HG03108 (cell line): ENCODE measurements at regions not wholly inside any gene's neighbourhood (a gene's known extent, or its start where the extent isn't known, plus 50 kb on each side); places are given as distances from the start of the nearest gene placed in this dataset.

Experiments used
- ATAC-seq: cut with Tn5 transposase; IDR thresholded peaks from one replicate; pipeline ENCODE4 v1.9.1; 2021; ENCODE audit warnings: moderate library complexity; ENCODE audit not compliant: unreplicated experiment

DNA sequence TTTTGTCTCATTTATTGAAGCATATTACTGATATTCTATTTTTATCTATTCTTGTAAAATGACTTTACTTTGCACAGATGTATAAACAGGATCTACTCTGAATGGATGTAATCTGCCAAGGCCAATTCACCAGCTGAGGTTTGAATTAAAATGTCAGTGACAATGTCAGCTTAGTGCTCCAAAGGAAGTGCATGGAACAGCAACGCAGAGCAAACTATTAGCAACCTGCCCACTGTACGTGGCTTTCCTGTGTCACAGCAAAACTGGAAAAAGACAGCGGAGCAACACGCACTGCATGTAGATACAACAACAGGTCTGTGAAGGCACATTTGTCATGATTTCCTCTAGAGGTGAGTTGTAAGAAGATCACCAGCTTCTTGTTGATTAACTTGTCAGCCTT, 409.4 kb downstream of the MED10 start:
- no peak for ATAC-seq

DNA sequence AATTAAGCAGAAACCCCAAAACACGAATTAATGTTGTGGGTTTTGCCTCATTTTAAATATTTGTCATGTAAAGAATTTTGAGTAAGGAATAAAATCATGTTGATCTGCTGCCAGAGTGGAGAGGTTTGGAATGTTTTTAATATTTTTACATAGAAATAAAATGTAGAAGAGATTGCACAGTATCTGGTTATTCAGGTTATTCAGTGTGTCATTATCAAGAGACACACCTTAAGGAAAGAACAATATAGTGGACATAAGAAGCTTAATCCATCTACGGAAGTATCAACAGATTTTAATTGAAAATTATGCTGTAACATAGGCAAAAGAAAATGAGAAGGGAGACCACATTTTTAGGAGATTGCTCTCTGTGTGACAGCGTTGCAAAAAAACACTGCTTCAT, 410.4 kb downstream of the MED10 start:
- no peak for ATAC-seq

DNA sequence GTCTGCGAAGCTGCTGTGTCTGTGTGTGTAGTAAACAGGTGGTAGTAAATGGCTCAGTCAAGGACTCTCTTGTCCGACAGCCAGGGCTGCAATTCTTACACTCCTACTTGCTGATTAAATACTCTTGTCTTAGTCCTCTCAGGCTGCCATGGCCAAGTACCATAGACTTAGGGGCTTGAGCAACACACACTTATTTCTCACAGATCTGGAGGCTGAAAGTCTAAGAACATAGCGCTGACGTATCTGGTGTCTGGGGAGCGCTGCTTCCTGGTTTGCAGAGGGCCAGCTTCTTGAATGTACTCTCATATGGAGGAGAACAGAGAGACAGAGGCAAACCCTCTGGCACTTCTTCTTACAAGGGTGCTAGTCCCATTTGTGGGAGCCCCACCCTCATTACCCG, 411.0 kb downstream of the MED10 start:
- no peak for ATAC-seq

DNA sequence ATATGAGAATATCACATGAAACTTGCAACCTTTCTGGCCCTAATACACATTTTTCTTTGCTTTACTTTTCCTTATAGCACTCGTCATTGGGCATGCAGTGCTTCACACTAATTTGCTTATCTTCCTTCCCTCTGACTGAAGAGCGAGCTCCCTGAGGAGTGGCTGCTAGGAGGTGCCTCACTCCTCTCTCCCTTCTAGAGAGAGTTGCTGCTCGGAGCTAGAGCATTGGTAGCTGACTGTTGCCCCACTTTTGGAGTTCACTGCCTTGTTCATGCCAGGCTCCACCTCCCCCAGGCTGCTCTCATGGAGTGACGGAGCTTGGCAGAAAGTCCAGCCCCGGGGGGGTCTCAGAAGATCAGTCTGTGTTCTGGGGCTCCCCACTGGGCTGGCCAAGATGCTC, 413.2 kb downstream of the MED10 start:
- ATAC-seq, result no peak

DNA sequence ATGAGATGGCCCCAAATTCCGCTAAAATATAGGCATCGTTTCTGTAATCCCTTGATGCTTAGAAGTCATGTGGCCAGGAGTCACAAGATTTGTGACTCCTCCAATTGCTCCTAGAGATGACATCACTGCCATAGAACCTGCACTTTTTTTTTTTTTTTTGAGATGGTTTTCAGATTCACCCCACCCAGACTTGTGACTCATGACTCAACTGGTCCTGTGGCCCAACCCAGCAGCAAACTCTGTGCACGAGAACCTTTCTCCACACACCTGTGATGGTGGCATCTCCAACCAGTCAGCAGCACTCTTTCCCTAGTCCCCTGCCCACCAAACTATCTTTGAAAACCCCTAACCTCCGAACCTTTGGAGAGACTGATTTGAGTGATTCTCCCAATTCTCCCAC, 414.0 kb downstream of the MED10 start:
- no peak for ATAC-seq

DNA sequence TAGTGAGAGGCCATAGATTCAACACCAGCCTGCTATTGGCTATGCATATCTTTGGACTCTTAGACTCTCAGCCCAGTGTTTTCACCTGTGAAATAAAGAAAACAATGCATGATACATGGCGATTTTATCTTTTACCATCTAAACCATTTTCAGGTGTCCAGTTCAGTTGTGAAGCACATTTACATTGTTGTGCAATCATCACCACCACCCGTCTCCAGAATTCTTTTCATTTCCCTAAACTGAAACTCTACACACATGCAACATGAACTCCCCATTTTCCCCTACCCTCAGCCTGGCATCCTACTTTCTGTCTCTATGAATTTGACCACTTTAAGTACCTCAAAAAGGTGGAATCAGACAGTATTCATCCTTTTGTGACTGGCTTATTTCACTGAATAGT, 420.6 kb downstream of the MED10 start:
- ATAC-seq, result no peak

DNA sequence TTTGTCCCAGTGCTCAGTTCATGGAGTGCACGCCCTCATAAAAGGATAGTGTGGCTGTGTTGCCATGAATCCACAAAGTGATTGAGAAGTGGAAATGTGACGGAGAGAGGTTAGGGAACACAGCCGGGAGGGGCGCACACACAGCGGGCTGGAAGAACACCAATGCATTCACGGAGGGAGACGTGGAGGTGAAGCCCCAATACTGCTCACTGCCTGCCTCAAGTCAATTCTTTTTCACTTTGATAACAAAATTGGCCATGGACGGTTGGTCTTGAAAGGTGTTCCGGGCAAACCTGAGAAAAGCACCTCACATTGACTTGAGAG, 424.1 kb downstream of the MED10 start:
- ATAC-seq, result no peak

DNA sequence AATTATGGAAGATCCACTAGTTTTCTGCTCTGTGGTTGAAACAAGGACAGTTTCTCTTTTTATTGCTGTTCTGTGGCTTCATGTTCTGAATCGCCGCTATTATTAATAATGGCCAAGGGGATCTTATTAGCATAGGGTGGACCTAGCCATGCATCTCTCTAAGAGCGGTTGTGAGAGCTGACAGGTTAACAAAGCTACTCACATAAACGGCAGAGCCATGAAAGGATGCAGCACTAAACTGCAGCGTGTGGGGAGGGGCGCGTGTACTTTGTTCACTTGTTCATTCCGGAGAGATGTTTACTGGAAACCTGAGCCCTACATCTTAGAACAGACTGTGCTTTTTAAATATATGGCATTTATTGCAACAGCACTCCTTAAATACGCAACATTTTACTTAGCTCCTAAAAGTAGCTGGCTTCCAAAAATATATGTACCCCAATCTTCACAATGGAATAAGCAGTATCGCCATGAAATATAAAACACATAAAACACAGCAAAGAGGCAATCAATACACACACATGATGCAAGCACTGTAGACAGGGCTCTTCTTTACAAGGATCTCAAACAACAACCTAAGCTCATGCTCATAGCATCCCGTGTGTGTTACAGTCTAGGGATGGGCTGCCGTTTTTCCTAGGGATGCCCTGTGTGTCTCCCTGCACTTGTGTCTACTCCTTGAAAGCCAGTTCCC, 424.6 kb downstream of the MED10 start:
- ATAC-seq, result no peak

DNA sequence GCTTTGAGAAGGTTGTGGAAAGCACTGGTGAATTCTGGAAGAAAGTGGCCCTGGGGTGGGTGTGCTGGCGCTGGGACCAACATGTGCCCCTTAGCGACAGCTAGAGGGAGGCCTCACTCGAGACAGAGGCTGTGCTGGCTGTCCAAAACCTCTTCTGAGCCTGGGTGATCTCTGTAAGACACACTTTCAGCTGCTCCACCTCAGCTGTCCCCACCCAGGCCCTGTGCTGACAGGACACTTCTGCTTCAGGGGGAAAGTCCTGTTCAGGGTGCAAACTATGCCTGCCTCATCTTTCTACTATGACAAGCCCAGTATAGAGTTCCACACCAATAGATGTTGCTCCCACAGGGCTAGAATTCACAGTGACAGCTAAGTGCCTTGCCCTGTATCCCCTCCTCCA, 426.4 kb downstream of the MED10 start:
- no peak for ATAC-seq

DNA sequence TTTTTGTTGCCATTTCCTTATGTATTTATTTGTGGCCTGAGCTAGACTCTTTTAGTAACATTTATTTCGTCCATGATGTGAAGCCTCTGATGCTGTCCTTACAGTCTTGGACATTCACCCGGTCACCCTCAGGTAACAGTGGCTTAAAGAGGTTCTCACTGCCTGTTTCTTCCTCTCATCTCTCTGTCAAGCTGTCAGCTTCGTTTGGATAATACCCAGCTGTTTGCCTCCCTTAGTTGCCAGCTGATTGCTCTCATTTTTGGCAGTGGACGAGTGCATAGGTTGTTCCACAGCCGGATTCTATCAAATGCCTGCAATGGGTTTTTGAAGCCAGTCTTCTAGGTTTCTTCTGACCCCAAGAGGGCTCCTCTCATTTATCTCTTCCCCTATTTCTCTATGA, 427.7 kb downstream of the MED10 start:
- ATAC-seq, result no peak

DNA sequence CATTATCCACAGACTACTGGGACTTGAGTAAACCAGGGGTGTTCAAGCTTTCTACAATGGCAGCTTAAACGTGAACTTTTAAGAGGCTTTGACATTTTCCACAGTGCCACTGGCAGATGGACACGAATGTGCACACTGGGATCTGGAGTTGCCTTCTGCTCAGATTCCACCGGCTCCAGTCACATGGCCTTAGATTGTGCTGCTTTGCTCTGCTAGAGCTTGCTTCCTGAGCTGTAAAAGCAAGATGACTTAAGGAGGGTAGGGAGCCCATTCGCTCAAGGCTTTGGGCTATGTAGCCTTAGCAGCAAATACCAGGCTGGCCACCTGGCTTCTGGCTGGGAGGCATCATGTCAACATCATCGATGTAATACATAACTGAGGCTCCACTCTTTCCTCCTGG, 436.9 kb downstream of the MED10 start:
- ATAC-seq, result no peak

DNA sequence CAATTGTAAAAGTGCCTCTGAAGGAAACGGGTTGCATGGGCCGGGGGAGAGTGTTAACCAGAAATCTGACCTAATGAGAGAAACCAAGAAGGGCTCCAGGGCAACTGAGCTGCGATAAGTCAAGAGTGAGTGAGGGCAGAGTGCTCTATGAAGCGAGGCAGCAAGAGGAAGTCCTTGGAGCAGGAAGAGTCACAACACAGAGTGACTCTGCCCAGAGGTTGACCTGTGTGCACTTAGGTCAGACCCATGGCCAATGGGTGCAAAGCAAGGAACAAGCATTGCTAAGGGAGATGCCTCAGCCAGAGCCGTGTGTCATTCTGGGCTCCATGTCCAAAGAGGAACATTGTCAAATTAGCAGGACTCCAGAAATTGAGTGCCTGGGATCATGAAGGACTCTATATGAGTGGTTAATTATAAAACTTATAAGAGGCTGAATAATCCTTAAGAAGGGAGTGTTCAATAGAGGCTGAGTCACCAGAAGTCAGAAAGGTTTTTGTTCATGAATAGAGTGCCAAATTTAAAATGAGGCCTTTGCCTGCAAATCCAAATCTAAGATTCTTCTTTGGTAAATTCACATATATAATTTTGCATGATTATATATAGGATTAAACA, 438.5 kb downstream of the MED10 start:
- no peak for ATAC-seq

DNA sequence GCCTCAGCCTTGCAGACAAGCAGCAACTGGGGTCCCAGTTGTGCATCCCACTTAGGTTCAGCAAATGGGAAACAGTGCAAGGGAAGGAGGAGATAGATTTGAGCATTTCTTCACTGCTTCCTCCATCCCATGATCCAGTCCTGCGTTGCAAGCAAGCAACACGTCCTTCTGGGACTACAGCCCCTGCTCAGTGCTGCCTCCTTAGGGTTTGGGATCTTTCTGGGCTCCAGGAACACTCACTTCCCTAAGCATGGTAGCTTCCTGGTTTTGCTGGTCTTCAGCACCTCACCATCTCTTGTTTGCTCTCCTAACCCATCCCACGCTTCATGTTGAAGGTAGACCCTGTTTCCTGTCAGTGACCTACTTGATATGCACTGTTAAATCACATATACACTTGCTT, 444.7 kb downstream of the MED10 start:
- ATAC-seq, result no peak

DNA sequence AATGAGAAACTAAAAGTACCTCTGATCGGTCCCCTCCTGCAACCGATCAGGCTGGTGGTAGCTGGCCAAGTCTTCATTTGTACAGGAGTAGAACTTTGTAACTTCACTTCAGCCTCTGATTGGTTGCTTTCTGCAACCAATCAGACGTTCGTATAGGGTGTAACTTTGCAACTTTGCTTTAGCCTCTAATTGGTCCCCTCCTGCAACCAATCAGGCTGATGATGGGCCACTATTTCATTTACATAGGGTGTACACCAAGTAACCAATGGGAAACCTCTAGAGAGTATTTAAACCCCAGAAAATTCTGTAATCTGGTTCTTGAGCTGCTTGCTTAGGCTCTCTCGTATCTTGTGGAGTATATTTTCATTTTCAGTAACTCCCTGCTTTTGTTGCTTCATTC, 445.5 kb downstream of the MED10 start:
- no peak for ATAC-seq

DNA sequence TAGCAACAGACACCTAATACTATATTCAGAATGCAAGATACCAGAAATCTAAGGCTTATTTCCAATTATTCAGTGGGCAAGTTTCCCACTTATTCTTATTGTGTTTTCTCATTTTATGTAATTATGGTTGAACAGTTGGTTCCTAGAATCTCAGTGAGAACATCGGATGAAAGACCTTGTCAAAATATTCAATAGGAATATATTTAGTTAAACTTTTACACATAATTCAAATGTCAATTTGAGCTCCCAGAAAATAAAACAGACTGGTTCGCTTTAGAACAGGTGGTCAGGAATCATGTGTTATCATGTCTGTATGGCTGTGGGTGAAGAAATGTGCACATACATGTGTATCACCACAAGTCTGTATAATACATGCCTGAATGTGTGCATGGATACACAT, 447.8 kb downstream of the MED10 start:
- ATAC-seq, result no peak

DNA sequence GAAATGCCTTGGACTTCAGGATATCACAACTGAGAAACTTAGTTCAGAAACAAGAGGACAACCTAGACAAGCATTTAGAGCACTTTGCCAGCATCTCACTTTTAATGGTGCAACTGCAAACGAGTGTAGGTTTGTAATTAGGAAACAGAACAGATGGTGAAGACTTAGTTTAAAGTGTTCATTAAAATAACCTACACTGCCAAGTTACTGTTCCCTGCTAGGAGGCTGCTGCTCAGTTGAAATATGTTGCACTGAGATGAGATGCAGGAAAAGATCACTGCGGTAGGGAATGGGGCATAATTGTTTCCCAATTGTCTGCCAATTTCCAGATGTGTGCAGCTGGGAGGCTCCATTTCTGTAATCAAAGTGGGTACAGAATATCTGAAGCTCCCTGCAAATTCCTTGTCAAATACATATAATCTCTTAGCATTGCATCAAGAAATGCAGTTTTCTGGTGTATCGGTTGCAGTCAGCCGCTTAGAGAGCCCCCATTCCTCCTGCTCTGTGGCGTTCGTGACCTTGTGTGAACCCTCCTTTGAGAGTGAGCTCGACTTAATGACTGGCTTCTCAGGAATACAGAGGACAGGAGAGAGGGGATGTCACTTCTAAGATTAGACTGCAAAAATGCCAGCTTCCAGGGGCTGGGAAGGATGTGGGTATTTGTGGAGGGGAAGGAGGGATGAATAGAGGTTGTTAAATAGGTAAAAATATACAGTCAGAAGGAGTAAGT, 448.9 kb downstream of the MED10 start:
- ATAC-seq, result no peak

DNA sequence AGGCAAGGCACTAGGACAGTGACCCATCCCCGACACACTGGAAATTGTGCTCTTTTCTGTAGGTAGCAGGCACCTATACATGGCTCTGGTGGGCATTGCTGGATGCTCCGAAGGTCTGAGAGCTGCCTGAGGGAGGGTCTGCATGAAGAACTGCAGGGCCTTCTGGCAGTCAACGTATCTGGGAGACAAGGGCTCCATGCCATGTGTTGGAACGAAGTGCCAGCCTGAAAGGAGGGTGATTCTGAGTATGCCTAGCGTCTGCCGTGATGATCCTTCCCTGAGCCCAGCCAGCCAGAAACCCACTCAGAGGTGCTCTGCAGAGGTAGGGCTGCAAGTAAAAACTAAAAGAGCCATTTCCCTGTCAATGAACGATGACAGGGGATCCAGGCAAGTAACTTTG, 453.2 kb downstream of the MED10 start:
- ATAC-seq, result no peak

DNA sequence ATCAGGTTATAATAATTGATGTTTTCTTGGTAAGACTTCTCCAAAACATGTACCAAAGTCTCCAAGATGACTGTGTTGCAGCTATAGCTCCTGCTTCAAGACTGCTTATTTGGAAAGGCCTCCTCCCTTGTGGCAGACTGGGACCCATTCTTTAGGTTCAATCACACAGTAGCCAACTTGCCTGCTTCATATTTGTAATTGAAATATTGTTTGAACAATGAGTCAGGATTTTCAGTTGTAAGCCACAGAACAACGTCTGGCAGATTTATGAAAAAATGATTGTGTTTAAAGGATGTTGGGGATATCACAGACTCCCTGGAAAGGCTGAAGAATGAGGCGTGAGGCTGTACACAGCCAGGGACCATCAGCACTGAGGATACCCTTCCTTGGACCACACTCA, 458.9 kb downstream of the MED10 start:
- no peak for ATAC-seq

DNA sequence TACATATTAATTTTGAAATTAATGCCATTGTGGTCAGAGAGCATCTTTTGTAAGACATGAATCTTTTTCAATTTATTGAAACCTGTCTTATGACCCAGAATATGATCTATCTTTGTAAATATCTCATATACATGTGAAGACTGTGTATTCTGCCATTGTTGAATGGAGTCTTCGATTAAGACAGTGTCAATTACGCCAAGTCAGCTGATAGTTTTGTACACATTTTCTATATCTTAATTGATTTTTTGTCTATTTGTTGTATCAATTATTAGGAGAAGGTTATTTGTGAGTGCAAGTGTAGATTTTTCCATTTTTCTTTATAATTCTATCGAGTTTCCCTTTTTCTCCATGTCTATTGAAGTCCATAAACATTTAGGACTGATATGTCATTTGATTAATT, 471.6 kb downstream of the MED10 start:
- no peak for ATAC-seq

DNA sequence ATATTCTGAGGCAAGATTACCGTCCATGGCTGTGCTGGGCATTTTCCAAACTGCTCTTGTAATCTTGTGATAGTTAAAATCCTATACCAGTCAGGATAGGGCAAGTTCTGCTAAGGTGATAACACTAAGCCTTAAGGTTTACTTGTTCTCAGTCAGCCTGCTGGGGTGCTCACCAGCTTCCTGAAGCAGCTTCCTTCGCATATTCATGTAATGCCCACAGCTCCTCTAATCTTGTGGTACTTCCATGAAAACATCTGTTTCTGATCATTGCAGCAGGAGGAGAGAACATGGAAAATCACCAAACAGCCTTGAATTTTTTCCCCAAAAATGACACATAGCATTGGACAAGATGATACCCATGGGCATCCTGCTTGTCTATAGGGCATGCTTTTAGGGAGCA, 473.2 kb downstream of the MED10 start:
- ATAC-seq, result no peak

DNA sequence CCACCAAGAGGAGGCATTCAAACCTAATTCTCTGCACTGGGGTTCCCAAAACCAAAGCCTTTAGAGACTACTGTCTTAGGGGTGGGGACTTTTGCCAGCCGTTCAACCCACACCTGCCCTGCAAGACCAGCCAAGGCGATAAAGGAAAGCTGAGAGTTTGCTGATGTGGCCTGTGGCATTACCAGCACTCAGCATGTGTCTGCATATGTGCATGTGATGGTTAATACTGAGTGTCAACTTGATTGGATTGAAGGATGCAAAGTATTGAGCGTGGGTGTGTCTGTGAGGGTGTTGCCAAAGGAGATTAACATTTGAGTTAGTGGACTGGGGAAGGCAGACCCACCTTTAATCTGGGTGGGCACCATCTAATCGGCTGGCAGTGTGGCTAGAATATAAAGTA, 474.2 kb downstream of the MED10 start:
- ATAC-seq, result no peak
